Smooth muscle cell (in vitro differentiated cells): ENCODE measurements at regions not wholly inside any gene's neighbourhood (a gene's known extent, or its start where the extent isn't known, plus 50 kb on each side); places are given as distances from the start of the nearest gene placed in this dataset.

Experiments used
- DNase-seq: peaks from one replicate; lab custom pipeline; 2025; ENCODE audit not compliant: unreplicated experiment; lab: John Stamatoyannopoulos, UW
- H2AFZ ChIP-seq: fragments of 200-600 bp; sonication (generic); 2 replicates; pipeline ENCODE4 v1.6.0; 2016; ENCODE audit warnings: antibody characterized with exemption, low read depth, mild to moderate bottlenecking
- H3F3A ChIP-seq: fragments of 200-600 bp; sonication (generic); 2 replicates; pipeline ENCODE4 v1.6.0; 2017; ENCODE audit warnings: antibody characterized with exemption, low read depth
- H3K27ac ChIP-seq: fragments of 200-600 bp; sonication (generic); 2 replicates; pipeline ENCODE4 v1.5.1; 2016; ENCODE audit warnings: low read depth, mild to moderate bottlenecking
- H3K27me3 ChIP-seq: fragments of 200-600 bp; sonication (generic); 2 replicates; pipeline ENCODE4 v1.6.1; 2016; ENCODE audit warnings: low read depth, mild to moderate bottlenecking
- H3K36me3 ChIP-seq: fragments of 200-600 bp; sonication (generic); 2 replicates; pipeline ENCODE4 v1.5.1; 2016; ENCODE audit warnings: low read depth
- H3K4me1 ChIP-seq: fragments of 200-600 bp; sonication (generic); 2 replicates; pipeline ENCODE4 v1.5.1; 2016; ENCODE audit warnings: low read depth
- H3K4me2 ChIP-seq: fragments of 200-600 bp; sonication (generic); 2 replicates; pipeline ENCODE4 v1.6.0; 2016; ENCODE audit warnings: mild to moderate bottlenecking
- H3K4me3 ChIP-seq: fragments of 200-600 bp; sonication (generic); 2 replicates; pipeline ENCODE4 v1.5.1; 2016; ENCODE audit warnings: mild to moderate bottlenecking
- H3K79me2 ChIP-seq: fragments of 200-600 bp; sonication (generic); 2 replicates; pipeline ENCODE4 v1.6.0; 2016; ENCODE audit warnings: low read depth, mild to moderate bottlenecking
- H3K9ac ChIP-seq: fragments of 200-600 bp; sonication (generic); 2 replicates; pipeline ENCODE4 v1.6.0; 2016; ENCODE audit warnings: low read depth
- H3K9me3 ChIP-seq: fragments of 200-600 bp; sonication (generic); replicated peaks from 2 replicates; pipeline ENCODE4 v1.5.1; 2016; ENCODE audit warnings: low read depth
- H4K20me1 ChIP-seq: fragments of 200-600 bp; sonication (generic); 2 replicates; pipeline ENCODE4 v1.6.0; 2016; ENCODE audit warnings: low read depth
- CTCF ChIP-seq: fragments of 200-600 bp; sonication (generic); IDR thresholded peaks from 2 replicates; pipeline ENCODE4 v1.5.1; 2017; ENCODE audit warnings: borderline replicate concordance, mild to moderate bottlenecking, antibody characterized with exemption; ENCODE audit not compliant: insufficient read depth, poor library complexity, severe bottlenecking
- whole genome bisulfite sequencing: methylation state at CpG from one replicate; pipeline ENCODE4 v1.1.7; 2016; ENCODE audit warnings: low lambda C conversion rate; 5-methylcytosine and 5-hydroxymethylcytosine counted together

DNA sequence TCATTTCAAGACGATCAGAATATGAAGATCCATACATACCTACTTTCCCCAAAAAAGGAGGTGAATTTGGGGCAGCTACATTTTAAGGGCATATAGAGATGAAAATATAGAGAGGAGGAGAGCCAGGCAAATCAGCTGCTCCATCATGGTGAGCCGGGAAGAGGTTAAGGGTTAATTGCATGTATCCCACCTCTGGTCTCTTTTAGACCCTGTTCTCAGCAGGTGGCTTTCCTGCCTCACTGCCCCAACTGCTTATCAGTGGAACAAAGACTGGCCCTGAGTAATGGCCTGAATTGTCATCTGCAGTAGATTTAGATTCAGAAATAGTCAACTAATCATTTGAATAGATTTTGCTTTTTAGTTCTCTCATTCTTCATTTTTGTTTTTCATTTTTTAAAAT, 206.6 kb downstream of the SPRY2 start:
- no peak overlapping the region for H3K4me3 ChIP-seq
- H3K4me2 ChIP-seq: peak overlapping the region; percentile 81
- peaks cover 5% of the 10 kb centered on the region for H3K79me2 ChIP-seq
- peak overlapping the region; percentile 16 for H2AFZ ChIP-seq
- H3F3A ChIP-seq: peaks cover 13% of the 10 kb centered on the region
- H3K27ac ChIP-seq: peak overlapping the region; percentile 92
- no peaks in the 10 kb centered on the region for H4K20me1 ChIP-seq
- 59% methylated on average over 2 of the region's 2 CpGs for WGBS
- peaks cover 44% of the 10 kb centered on the region for H3K4me1 ChIP-seq
- no peaks in the 10 kb centered on the region for H3K9me3 ChIP-seq
- no peak overlapping the region for H3K9ac ChIP-seq
- H3K27me3 ChIP-seq: no peaks in the 10 kb centered on the region
- TF ChIP-seq CTCF: no peak
- no peak for DNase-seq
- H3K36me3 ChIP-seq: no peaks in the 10 kb centered on the region

DNA sequence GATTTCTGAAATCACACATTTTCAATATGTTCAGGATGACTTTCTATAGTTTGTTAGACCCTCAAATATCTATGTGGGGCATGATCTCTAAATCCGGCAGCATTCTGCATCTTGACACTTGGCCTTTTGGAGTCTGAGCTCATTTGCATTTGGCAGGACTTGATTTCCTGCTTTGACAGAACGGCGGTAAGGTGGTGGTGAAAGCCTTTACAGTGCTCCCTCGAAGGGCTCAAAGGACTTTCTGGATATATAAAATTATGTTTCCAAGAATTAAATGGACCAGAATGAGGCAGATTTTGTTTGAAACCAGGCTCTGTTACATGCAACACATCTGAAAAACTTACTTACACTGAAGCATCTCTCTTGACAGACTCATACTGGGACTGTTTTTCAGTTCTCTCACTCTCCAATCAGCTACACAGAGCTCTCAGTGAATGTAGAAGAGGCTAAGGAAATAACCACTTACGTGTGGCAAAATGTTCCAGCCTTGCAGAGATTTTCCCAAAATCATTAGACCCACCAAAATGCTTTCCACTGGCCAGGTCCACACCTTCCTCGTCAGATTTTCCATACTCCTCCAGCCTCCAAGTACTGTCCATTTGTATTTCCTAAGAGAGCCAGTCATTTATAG, 207.2 kb downstream of the SPRY2 start:
- TF ChIP-seq CTCF: no peak
- Histone ChIP-seq H4K20me1 (no peaks in the 10 kb centered on the region), H3K9ac (peak overlapping the region; percentile 63), H3K36me3 (no peaks in the 10 kb centered on the region), H3K4me2 (peak overlapping the region; percentile 81), H3K79me2 (peaks cover 5% of the 10 kb centered on the region), H3K9me3 (no peaks in the 10 kb centered on the region), H3K27me3 (no peaks in the 10 kb centered on the region), H3F3A (peaks cover 13% of the 10 kb centered on the region), H3K27ac (peak overlapping the region; percentile 92), H3K4me1 (peaks cover 44% of the 10 kb centered on the region), H3K4me3 (peak overlapping the region; percentile 33), H2AFZ (peak overlapping the region; percentile 16)
- 30% methylated on average over 6 of the region's 6 CpGs for WGBS
- no peak for DNase-seq

GRCh38 chr13:80132741-80133601, 208.0 kb downstream of the SPRY2 start:
- peak overlapping the region; percentile 33 for H3K4me3 ChIP-seq
- peak overlapping the region; percentile 92 for H3K27ac ChIP-seq
- H3K4me2 ChIP-seq: peak overlapping the region; percentile 81
- 6% methylated on average over 11 of the region's 11 CpGs for WGBS
- H2AFZ ChIP-seq: peak overlapping the region; percentile 60
- peak overlapping the region; percentile 63 for H3K9ac ChIP-seq
- no peaks in the 10 kb centered on the region for H3K9me3 ChIP-seq
- H3K4me1 ChIP-seq: peaks cover 44% of the 10 kb centered on the region
- peaks cover 5% of the 10 kb centered on the region for H3K79me2 ChIP-seq
- peak; percentile 6 for DNase-seq
- no peak for TF ChIP-seq CTCF
- H3K27me3 ChIP-seq: no peaks in the 10 kb centered on the region
- peaks cover 13% of the 10 kb centered on the region for H3F3A ChIP-seq
- H3K36me3 ChIP-seq: no peaks in the 10 kb centered on the region
- H4K20me1 ChIP-seq: no peaks in the 10 kb centered on the region
